Left colon (tissue), 2 donors: ENCODE measurements at regions not wholly inside any gene's neighbourhood (a gene's known extent, or its start where the extent isn't known, plus 50 kb on each side); places are given as distances from the start of the nearest gene placed in this dataset.
"Not testable (repeated sequence)": the region's sequence is repeated elsewhere in the genome, so short reads cannot be mapped to it uniquely, and the experiment has no call there.

Experiments used
- ATAC-seq: fragments of 200-7000 bp; cut with Tn5 transposase; one replicate; pipeline ENCODE4 v1.9.1; 2020; ENCODE audit warnings: mild to moderate bottlenecking, moderate library complexity
- DNase-seq, 2 donors: peaks; one replicate each; pipeline ENCODE4 v3.0.0-alpha.2; 2020
- intact Hi-C, 2 donors: fragments of 100-400 bp; cut with DNase I in 1 of 2; cut with micrococcal nuclease in 1 of 2; formaldehyde crosslinking; loops; one replicate each; pipeline versions ENCODE4 v1.11.2 to v1.14.0; 2022; cut with DNase I, micrococcal nuclease
- donor health status: DM: no; HTN: no; CAD: no.
- donor health status: DM: yes; HTN: yes; CAD: no.

DNA sequence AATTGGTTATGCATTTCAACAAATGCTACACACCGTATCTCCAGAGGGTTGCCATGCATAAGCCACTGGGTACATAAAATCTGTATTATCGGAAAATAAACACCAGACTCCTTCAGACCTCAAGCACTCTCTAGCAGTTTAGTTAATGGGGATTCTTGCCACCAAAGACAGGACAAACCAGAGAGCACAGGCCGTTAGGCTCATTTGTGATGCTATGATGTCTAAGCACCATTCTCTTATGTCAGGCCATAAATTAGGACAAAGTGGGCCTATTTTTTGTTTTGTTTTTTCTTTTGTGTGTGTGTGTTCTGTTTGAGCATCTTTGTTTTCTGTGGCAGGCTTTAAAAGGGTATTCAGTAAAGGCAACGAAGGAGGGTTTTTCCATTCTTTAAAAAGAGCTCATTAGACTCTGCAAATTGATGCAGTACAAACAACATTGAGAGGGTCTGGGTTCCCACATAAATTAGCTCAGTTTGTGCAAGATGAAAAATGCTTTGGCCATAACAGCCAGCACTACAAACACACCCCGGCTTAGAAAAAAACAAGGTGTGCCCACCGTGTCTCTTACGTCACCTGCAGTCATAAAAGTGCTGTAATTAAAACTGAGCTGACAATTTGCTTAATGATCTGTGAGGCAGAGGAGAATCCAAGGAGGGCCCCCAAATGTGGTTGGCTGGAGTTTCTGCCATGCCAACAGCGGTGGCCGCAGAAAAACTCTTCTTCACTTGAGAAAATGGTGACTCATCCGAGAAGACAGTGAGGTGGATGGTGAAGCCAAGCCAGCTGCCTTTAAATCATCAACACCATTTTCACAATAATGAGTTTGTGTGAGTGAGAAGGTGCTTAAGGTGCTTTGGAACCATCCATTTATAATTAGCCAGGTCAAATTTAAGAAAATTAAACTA, 297.9 kb downstream of the GATA3 start:
- no peak for DNase-seq
- no peak for ATAC-seq
- intact Hi-C loops: no loop called here

GRCh38 chr10:8356283-8356682, 301.8 kb downstream of the GATA3 start:
- ATAC-seq: no peak
- DNase-seq: no peak
- intact Hi-C loops: no loop called here

GRCh38 chr10:8359467-8359866, 305.0 kb downstream of the GATA3 start:
- ATAC-seq: no peak
- DNase-seq: no peak
- intact Hi-C loops: no loop called here

DNA sequence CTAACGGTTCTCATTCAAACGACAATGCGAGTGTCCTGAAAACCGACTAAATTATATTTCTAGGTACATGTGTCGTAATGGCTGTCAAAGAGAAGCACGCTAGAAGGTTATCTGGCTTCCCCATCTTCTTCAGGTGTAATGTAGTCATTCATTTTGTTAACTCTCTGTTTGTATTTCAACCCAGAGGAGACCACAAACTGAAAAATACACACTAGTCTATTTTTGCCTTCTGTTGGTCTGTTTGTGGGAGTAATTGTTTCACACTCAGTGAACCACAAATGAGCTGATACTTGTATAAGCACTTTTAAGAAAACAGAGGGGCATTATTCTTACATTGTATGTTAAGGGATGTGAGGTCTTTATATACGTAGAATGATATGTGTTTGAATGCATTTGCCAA, 305.9 kb downstream of the GATA3 start:
- DNase-seq: no peak
- ATAC-seq: no peak
- intact Hi-C loops: no loop called here

DNA sequence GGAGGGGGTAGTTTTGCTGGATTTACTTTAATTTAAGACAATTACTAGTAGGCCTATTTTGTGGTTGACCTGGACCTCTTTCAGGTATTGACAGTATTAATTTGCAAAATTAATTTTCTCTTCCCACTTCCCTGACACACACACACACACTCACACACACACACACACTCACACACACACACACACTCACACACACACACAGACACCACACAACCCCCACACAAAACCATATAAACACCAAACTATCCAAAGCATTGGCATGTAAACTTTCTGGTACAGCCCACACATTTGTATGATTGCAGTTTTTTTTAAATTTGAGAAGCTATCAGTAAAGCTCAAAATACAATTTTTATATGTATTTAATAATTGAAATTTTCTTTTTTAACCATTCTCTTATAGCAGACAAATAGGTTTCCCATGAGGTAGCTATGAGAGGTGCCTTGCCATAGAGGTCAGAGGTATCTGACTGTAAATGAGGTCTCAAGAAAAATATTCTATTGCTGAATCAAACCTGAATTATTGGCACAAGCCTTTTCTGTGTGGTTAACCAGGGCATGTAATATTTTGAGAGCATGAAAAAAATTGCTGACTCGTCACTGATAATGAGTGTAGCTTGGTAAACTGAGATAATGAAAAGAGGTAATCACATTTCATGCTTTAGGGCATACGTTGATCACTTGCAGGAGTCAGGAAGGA, 306.5 kb downstream of the GATA3 start:
- ATAC-seq: no peak
- DNase-seq: no peak
- intact Hi-C loops: no loop called here

- intact Hi-C loops: no loop called here
- DNase-seq: no peak
- no peak for ATAC-seq
Measured at GRCh38 chr10:8361510-8361844, 307.0 kb downstream of the GATA3 start.

DNA sequence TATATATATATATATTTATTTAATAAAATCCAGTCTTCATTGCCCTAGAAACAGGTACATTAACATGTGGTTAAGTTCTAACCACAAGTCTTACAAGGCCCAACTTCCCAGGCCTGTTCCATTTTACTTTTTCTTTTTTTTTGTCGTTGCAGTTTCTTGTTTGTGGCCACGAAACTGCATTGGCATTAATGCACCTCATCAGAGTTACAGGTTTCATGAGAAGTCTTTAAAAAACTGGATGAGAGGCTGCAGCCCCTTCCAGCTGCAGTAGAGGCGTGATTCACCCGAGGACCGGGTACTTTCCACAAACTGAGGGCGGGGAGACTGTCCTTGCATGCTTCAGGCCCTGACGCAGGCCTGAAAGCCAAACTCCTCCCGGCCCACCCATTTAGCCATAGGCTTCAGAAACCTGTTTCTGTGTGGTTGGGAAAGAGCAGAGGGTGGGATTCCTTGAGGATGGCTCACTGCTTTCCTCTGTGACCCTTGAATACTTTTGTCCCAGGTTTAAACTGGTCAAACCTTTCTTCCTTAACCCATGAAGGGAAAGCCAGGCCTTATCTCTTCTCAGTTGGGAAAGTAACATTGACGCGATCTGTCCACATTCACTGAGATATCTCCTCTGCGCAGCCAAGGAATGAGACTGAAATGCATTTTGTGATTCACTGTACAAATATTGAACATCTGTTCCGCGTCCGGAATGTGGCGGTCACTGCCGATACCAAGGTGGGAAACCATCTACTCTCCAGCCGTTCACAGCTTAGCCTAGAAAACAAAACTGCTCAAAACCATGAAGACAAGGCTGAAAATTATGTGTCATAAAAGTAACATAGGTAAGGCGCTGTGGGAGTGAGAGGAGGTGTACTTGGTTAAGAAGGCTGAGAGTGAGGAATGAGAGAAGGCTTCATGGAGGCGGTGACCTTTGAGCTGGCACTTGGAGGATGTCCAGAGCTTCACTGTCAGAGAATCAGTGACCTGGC, 311.7 kb downstream of the GATA3 start:
- no peak for DNase-seq
- intact Hi-C loops: no loop called here
- ATAC-seq: no peak

GRCh38 chr10:8367672-8368411, 313.4 kb downstream of the GATA3 start:
- intact Hi-C loops, DNase-seq, ATAC-seq: not testable (repeated sequence)

DNA sequence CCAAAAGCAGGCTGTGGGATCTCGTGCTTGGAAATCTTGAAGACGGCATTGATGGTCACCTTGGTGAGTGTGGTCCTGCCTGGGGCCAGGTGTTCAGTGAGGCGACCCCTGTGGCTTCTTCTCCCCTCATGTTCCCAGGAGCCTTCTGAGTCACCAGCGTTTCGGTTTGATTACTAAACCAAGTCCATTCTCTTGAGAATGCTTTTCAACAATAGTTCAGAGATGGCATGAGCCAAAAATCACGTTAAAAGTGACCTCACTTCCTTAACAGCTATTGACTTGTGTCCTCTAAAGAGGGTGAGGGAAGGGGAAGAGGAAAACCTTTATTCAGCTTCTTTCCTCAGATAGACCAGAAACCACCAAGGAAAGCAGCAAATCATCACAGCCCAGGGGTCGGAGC, 315.2 kb downstream of the GATA3 start:
- intact Hi-C loops: no loop called here
- ATAC-seq (no peak), DNase-seq (no peak)

DNA sequence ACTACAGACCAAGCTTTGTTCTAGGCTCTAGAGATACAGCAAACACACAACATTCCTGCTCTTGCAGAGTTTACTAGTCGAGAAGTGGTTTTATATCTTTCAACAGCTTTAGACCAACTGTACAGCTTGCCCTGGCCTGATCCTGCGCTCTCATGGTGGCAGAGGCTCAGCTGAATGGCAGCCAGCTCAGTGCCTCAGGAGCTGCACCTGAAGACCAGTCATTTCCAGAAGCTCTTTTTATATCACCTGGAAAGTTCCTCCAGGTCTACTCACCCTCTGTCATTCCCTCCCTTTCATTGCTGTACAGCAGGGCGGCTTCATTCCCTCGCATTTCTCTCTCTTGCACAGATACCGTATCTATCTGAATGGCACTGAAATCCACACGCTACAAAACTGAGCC, 319.8 kb downstream of the GATA3 start:
- intact Hi-C loops: no loop called here
- DNase-seq: no peak
- no peak for ATAC-seq

GRCh38 chr10:8375137-8375536, 320.6 kb downstream of the GATA3 start:
- ATAC-seq: no peak
- intact Hi-C loops: no loop called here
- no peak for DNase-seq

DNA sequence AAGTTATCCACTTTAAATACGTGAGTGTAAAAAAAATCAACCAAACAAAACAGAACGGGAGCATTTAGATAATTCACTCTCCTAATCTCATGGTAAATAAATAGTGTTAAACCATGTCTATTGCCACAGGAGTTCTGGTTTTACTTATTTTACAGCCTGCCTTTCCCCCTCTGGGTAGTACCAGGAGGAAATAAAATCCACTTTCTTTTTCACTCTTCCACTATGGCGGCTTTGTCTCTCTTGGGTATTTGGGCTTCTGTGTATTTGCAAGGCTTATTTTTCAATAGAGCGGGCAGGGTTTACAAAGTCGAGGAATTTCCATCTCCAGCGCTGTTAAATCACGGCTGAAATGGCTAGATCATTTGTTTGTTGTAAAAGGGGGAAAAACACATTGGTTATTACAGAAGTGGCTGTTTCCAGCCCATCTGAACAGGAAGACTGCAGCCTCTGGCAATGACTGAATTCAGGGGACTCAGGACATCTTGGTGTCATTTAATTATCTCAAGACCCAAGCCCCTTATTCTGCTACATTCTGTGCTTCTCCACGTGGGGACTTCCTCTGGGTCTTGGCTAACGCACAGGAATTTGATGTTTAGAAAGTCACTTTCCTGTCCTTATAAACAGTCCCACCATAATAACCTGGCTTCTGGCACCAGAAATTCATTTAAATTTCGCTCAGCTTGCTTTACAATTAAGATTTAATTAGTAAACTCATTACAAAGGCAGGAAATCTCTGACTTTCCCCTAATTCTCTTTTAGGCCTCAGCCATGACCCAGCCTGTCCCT, 323.9 kb downstream of the GATA3 start:
- DNase-seq: no peak
- no peak for ATAC-seq
- intact Hi-C loops: no loop called here

GRCh38 chr10:8379906-8380832, 325.7 kb downstream of the GATA3 start:
- DNase-seq: no peak
- ATAC-seq: no peak
- intact Hi-C loops: no loop called here

DNA sequence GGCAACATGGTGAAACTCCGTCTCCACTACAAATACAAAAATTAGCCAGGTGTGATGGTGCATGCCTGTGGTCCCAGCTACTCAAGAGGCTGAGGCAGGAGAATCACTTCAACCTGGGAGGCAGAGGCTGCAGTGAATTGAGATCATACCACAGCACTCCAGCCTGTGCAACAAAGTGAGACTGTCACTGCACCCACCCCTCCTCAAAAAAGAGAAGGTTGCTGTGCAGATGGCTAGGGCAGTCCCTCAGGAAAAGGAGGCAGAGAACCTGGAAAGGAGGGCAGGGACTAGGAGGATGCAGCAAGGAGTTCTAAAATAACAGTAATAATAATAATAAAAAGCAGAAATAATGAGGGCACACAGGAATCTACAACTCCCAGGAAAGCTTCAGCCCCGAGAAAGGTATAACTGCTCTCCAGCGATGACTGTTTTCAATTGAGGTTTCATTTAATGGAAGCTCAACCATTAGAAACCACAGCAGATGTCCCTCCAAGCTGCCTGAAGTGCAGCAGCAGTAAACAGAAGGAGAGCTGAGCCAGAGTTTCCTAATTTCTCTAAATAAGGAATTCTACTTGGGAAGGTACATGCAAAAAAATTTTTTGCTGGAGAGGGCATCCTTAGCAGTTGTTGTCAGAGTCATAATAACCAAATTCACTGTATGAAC, 326.5 kb downstream of the GATA3 start:
- ATAC-seq (no peak), DNase-seq (no peak)
- intact Hi-C loops: no loop called here

GRCh38 chr10:8386781-8387180, 332.3 kb downstream of the GATA3 start:
- ATAC-seq: no peak
- no peak for DNase-seq
- intact Hi-C loops: no loop called here

DNA sequence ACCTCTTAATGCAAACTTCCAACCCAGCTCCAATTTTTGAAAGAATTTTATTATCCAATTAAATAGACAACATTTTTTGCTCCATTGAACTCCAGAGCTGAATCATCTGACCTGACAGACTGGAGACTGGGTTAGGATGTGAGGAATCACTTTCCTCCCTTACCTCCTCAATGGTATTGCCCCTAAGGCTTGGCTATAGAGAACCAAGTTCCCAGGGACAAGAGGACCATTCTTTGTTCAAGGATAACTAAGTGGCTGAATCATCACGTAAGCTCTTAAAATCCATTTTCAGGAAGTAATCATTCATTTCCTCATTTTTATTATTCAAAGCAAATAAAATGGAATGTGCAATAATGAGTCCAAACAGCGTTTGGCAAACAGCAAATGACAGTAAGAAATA, 335.1 kb downstream of the GATA3 start:
- DNase-seq (no peak), ATAC-seq (no peak)
- intact Hi-C loops: no loop called here

DNA sequence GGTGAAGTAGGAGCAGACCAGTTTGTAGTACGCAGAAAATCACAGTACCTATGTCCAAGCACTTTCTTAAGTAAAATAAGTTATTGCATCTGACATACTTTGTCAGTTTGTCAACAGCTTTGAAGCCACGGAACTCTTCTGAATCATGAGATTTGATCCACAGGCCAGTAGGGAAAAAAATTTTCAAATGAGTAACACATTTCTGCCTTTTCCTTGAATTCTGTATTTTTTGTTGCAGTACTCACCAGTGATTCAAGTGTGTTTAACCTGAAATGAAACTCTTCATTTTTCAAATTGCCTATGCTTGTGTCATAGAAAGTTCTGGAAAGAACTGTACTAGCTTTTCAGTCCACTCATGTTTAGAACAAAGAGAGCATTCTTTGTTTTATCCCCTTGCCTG, 337.7 kb downstream of the GATA3 start:
- no peak for DNase-seq
- no peak for ATAC-seq
- intact Hi-C loops: no loop called here
